NOMO-1 treated with DMSO at 0.1 percent for 48 hours (cell line): ENCODE measurements at regions not wholly inside any gene's neighbourhood (a gene's known extent, or its start where the extent isn't known, plus 50 kb on each side); places are given as distances from the start of the nearest gene placed in this dataset.
A peak's percentile ranks its signal among the peaks of the same experiment; 100 is the strongest.

Experiments
- DNase-seq: peaks from one replicate; lab custom pipeline; 2025; ENCODE audit not compliant: unreplicated experiment; lab: John Stamatoyannopoulos, UW

DNA sequence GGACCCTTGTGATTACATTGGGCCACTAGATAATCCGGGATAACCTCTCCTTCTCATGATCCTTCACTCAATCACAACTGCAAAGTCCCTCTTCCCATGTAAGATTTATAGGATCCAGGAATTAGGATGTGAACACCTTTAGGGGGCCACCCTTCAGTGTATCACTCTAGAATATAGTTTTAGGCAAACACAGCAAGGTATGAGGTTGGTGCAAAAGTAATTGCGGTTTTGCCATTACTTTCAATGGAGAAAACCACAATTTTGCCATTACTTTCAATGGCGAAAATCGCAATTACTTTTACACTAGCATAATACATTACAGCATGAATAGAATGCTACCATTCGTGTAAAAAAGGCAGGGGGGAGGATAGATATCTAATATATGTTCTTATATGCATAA is 104.0 kb downstream of the BAMBI start:
- no peak for DNase-seq

DNA sequence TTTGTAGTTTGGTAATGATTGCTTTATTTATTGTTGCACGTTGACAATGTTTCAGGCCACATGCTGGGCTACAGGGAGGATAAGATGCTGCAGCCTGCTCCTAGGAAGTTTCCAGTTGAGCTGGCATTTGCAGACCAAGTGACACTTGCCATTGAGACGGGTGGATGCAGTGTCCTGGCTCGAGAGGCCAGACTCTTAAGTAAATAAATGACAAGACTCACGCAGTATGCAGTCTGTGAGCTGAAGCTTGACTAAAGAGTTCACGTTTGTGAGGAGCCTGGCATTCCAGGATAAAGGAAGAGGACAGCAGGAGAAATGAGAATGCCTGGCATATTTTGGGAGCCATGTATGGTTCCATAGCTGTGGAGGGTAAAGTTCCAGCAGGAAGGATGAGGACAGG is 105.8 kb downstream of the BAMBI start:
- DNase-seq = no peak

DNA sequence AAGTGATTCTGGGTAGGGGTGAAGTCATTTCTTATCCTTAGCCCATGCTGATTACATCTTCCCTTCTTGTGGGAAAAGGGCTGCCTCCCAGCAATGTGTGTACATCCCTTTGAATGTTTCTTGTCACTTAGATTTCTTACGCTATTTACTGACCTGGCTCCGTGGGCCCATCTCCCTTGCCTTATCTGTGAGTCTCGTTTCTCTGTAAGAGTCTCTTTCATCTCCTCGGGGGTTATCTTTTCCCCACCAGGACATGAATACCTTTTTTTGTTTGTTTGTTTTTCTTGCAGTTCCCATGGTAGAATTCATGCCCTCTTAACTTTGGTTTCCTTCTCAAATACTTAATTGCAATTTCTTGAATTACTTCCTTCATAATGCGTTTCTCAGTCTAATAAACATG is 107.7 kb downstream of the BAMBI start:
- no peak for DNase-seq

DNA sequence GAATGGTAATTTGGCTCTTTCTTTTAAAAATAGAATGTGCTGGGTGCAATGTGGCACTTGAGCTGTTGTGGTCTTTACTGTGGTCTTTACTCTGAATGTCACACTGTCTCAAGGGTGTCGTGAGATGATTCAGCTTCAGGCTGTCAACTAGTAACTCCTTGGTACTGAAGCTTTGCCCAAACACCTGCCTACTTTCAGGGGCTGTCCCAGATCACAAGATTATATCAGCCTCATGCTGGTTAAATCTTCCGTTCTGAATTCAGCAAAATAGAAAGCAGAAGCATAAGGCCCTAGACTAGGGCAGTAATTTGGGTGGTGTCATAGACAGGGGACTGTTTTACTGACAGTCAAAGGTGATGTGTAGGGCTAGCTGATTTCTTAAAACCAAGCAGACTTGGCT is 110.9 kb downstream of the BAMBI start:
- DNase-seq = no peak

DNA sequence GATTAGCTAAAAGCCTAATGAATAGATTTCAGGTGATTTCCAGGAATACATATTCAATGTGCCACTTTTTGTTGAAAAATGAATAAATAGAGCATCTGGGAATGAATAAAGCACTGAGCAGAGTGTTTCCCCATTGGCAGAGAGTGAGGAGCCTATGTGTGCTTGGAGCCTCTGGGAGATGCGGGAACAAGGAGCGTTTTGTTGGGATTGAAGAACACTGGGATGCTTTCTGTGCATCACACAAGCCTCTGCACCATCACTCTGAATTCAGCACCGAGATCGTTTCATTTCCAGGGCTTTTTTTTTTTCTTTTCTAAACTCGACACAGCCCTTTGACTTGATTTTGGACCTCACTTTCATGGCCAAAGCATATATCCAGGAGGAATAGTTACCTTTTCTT is 111.4 kb downstream of the BAMBI start:
- DNase-seq = no peak

DNA sequence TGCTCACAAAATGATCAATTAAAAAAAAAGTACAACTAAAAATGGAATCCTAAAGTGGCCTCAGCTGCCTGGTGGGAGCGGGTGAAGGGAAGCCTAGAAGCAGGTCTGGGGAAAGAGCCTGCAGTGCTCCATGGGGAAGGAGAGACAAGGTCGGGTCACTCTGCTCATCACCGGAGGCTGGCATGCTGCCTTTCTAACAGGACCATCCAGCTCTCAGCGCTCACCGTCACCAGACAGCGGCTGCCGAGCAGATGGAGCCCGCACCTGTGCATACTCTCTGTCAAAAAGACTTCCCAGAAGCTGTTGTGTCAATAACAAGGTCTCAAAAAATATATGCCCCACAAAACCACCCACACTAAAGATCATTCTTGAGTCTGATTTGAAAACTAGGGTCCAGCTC is 112.8 kb downstream of the BAMBI start:
- DNase-seq = no peak

DNA sequence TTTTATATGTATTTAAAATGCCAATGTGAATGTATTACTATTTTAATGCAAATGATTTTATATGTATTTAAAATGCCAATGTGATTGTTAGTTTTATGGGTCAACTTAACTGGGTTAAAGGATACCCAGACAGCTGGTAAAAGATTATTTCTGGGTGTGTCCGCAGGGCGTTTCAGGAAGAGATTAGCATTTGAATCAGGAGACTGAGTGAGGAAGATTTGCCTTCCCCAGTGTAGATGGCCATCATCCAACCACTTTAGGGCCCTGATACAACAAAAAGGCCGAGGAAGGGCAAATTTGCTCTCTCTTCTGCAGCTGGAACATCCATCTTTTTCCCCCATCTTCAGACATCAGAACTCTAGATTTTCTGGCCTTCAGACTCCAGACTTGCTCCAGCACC is 116.2 kb downstream of the BAMBI start:
- no peak for DNase-seq

DNA sequence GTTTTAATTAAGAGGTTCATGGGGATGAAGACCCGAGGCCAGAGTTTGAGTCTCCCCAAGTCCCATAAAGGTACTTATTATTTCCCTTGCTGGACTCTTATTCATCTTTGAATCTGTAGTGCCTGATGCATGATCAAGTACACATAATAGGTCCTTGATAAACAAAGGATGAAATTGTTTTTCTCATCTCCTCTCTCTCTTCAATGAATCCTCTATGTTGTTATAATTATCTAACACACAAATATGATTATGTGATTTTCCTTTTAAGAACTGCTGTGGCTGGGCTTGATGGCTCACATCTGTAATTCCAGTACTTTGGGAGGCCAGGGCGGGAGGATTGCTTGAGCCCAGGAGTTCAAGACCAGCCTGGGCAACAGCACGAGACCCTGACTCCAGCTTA is 117.7 kb downstream of the BAMBI start:
- DNase-seq = no peak

DNA sequence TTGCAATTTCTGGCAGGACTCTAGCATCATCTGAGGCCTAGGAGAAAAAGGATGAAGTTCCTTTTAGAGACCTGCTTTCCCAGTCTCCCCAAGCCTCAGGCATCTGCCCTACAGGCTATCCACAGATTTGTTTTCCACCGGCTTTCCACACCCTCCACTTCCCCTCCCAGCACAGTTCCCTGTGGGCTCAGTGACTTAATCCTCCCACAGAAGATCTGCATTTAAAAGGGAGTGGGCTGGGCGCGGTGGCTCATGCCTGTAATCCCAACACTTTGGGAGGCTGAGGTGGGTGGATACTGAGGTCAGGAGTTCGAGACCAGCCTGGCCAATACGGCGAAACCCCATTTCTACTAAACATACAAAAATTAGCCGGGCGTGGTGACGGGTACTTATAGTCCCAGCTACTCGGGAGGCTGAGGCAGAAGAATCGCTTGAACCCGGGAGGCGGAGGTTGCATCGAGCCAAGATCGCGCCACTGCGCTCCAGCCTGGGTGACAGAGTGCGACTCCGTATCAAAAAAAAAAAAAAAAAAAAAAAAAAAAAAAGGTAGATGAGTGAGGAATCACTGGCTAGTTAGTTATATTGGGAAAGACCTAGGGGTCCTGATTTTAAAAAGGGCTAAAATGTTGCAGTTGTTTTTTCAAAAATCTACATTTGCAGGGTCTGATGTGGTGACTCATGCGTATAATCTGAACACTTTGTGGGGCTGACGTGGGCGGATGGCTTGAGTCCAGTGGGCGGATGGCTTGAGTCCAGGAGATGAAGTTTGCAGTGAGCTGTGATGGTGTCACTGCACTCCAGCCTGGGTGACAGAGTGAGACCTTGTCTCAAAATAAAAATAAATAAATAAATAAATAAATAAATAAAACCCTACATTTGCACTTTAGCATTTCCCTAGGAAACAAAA is 119.5 kb downstream of the BAMBI start:
- no peak for DNase-seq

DNA sequence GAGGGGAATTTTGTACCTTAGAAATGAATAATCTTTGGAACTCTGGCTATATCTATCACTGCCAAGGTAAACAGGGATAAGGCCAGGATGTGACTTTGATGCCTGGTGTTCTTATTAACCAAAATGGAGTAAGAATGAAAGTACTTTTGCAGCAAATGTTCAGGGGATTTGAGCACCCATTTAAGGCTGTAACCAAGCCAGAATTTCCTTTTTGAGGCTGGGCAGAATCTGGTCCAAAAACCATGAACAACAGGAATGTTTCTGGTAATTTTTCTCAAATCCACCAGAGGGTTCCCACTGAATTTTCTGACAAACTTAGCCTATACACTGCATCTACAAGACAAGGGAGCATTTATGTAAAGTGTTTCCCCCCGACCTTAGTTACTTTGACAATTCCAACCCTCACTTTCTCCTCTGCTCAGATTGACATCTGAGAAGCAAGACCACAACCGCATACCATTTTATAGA is 120.6 kb downstream of the BAMBI start:
- no peak for DNase-seq

DNA sequence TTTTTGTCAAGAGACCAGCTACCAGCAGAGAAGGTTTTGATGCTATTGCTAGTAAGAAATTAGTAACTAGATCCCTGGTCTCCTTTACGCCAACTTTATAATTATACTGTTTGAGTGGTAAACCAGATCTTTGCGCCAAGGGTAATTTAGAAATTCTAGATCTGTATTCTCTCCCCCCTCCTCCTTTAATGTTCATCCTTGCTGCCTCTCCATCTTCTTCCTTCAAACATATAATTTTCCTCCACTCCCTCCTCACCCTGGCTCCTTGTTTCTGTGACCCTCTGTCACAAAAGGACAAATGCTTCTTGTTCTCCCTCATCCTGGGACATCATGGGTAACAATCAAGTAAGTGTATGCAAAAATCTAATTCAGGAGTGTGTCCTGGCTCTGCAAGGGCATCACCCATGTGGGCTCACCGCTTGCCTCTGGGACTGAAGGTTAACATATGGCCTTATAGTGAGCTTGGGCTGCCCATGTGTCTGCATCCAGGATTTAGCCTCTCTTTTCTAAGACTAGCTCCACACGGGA is 121.2 kb downstream of the BAMBI start:
- DNase-seq = no peak

DNA sequence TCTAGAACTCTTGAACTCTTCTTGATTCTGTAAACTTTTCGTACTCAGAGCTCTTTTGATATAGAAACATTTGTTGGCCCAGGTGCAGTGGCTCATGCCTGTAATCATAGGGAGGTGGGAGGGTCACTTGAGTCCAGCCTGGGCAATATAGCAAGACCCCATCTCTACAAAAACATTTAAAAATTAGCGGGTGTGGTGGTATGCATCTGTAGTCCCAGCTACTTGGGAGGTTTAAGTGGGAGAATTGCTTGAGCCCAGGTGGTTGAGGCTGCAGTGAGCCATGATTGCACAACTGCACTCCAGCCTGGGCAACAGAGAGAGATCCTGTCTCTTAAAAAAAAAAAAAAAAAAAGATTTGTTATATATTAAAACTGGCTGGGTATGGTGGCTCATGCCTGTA is 121.6 kb downstream of the BAMBI start:
- DNase-seq = no peak

DNA sequence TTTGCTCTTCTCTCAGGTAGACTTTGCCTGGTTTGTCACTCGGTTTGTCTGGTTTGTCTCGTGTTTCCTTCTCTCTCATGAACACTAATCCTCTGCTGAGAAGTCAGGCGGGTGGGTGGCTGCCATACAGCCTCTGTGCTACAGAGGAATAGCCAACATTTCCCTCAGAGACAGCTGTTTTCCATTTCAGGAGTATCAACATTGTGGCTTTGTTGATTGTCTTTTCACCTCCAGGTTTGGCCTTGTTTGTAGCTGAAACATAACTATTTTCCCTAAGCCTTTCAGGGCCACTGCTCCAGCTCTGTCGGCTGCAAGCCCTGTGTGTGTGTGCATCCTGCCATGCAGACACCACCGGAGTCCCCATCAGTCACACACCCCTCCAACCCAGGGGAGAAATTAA is 122.8 kb downstream of the BAMBI start:
- DNase-seq = no peak

DNA sequence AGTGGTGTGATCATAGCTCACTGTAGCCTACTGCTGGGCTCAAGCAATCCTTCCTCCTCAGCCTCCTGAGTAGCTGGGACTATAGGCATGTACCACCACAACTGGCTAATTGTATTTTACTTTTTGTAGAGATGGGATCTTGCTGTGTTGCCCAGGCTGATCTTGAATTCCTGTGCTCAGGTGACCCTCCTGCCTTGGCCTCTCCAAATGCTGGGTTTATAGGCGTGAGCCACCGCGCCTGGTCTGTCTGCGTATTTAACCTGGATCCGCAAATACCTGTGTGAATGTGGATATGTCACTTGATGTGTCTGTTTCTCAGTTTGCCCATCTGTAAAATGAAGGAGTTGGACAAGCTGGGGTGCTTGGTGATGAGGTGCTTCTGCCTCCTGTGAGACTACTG is 123.9 kb downstream of the BAMBI start:
- no peak for DNase-seq

DNA sequence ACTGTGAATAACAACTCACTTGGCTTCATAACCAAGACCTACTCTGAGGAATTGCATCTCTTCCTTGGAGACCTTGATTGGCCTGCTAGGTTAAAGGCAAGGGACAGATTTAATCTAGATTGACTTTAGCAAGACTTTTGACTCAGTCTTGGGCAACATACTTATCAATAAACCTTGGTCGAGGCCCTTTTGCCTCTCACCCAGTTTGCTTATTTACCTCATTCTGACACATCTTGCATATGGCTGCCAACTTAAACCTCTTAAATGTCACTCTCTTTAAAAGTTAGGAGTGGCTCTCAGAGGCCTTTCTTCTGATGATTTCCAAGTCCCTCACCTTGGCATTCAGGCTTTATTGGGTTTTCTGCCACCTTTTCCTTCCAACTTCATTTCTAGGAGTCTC is 124.5 kb downstream of the BAMBI start:
- DNase-seq = no peak

DNA sequence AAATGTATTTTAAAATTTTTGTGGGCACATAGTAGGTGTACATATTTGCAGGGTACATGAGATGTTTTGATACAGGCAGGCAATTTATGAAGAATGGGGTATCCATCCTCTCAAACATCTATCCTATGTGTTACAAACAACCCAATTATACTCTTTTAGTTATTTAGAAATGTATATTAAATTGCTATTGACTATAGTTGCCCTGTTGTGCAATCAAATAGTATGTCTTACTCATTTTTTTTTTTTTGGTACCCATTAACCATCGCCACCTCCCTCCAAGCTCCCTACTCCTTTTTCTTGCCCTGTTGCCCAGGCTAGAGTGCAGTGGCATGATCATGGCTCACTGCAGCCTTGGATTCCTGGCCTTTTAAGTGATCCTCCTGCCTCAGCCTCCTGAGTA is 128.1 kb downstream of the BAMBI start:
- DNase-seq = no peak

DNA sequence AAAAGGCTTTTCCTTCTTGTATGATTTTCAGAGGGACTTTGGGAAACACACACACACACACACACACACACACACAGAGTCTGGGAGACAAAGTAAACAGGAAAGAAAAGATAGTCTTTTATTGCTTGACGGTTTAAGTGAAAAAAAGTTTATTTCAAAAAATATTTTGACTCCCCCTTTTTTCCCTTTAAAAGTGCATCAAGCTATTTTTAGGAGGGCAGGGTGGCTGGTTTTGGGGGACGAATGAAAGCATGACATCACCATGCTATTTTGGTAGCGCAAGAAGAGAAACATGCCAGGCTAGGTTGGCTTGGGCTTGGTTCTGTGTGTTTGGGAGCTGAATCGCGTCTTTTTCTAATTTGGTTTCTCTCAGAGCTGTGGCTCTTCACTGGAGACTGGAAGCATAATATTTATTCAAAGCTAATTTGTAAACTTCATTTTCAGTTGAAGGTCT is 129.2 kb downstream of the BAMBI start:
- DNase-seq = no peak

DNA sequence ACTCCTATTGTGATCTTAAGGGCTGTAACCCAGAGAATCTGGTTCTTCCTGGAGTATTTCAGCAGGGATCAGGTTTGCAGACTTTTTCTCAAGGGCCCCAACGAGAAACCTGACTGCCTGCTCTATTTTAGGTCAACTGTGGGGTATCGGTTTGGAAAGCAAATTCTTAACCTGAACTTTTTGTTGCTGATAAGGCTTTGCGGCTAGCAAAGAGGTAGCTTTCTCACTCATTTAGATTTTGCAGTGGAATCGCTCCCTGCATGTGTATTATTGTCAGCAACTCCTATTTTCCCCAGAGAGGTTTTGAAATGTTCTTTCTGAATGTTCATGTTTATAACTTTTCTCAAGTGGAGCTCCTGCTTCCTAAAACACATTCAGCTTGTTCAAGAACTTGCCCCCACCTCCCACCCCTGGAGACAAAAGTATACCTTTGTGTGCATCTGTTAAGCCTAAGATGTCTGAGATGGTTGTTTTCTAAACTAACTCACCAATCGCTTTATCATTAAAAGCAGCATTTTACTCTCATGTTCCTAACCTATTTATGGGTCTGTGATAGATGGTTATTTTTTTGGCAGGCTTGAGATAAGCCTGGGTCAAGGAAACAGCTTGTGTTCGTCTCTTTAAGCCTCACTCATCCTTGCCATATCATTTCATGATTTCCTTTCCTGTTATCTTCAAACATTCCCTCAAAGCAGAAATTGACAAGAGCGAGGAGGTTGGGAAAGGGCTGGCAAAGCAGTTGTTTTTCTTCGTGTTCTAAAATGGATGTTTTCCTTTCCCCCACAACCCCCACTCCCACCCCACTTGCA is 129.8 kb downstream of the BAMBI start:
- no peak for DNase-seq

DNA sequence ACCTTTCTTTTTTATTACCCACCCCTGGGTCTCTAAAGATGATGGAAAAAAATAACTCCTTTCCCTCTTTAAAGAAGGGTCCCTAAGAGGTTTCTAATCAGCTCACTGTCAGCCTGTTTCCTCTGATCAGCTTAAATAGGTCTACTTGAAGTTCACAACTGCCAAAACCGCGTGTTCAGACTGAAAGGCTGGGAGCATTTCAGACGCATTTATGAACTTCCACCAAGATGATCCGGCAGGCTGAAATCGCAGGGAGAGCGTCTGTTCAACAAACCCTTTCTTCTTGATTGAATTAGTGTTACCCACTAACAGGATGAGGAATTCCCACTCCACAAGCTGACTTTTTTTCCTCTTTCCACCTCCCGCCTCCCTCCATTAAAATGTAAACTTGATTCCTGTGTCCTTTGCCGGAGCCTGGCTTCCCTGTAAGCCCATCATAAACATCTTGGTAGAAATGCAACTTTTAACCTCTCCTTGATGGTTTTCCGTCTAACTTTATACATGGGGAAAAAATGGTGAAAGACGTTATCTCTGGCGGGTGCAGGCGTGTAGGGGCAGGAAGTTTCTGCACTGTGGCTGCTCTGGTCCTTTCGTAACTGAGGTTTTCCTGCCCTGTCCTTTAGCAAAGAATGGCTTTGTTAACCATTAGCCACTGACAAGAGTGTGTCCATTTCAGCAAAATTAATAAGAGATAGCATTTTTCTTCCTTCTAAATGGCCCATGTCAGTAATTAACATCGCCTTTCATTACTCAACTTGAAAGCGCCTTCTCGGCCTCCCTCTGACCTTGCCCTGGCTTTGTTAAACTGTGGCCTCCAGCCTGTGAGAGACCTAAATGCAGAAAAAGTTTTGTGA is 130.7 kb downstream of the BAMBI start:
- peak; percentile 17 for DNase-seq

DNA sequence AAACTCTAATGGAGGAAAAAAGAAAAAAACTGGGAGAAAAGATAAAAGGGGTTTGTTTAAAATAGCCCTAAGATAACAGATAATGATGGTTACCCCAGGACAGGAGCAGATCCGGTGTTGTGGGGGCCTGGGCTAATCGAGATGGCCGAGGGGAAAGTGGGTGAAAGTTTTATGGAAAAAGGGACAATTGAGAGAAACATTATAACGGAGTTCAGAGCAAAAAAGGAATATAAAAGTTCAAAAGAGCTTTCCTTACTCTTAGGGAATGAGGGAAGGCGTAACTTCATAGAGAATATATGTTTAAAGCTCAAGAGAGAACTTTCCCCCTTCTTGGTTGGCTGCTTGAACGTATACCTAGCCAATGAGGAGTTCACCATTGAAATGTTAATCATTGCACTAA is 131.4 kb downstream of the BAMBI start:
- DNase-seq = no peak
